Activated CD8-positive, alpha-beta memory T cell treated with anti-CD3 and anti-CD28 coated beads for 1 hour (primary cell): ENCODE measurements at regions not wholly inside any gene's neighbourhood (a gene's known extent, or its start where the extent isn't known, plus 50 kb on each side); places are given as distances from the start of the nearest gene placed in this dataset.

Experiments used
- DNase-seq, 2 donors: peaks; one replicate each; pipeline ENCODE4 v3.0.0-alpha.2; 2020; ENCODE audit warnings: low read depth in 1 of 2; ENCODE audit errors: extremely low read depth in 1 of 2

- no peak for DNase-seq
These were observed 109.8 kb downstream of the HFE start for GRCh38 chr6:26196846-26197635.

GRCh38 chr6:26197636-26197932, 110.4 kb downstream of the HFE start:
- DNase-seq, result no peak

- no peak for DNase-seq
These were observed 110.9 kb downstream of the HFE start for GRCh38 chr6:26197933-26198721.

GRCh38 chr6:26198722-26199056, 111.5 kb downstream of the HFE start:
- DNase-seq, result no peak

- no peak for DNase-seq
These were observed 112.0 kb downstream of the HFE start for GRCh38 chr6:26199057-26199772.

- no peak for DNase-seq
These were observed 112.8 kb downstream of the HFE start for GRCh38 chr6:26199773-26200764.

- no peak for DNase-seq
These were observed 113.9 kb downstream of the HFE start for GRCh38 chr6:26200918-26201721.

GRCh38 chr6:26202201-26202611, 115.0 kb downstream of the HFE start:
- no peak for DNase-seq

GRCh38 chr6:26202811-26203583, 115.8 kb downstream of the HFE start:
- no peak for DNase-seq

- peak in 1 of 2 donors; percentile 59 for DNase-seq
These were observed 117.3 kb downstream of the HFE start for GRCh38 chr6:26204332-26205160.

- DNase-seq, result peak; percentile 60 to 70
These were observed 118.0 kb downstream of the HFE start for GRCh38 chr6:26205161-26205624.

- no peak for DNase-seq
These were observed 118.7 kb downstream of the HFE start for GRCh38 chr6:26205625-26206574.

GRCh38 chr6:26206868-26207801, 119.9 kb downstream of the HFE start:
- no peak for DNase-seq

- DNase-seq, result no peak
These were observed 124.7 kb downstream of the HFE start for GRCh38 chr6:26211963-26212362.

- DNase-seq, result no peak
These were observed 126.3 kb downstream of the HFE start for GRCh38 chr6:26213334-26214075.
